UCSD-AML1 (cell line): ENCODE measurements at regions not wholly inside any gene's neighbourhood (a gene's known extent, or its start where the extent isn't known, plus 50 kb on each side); places are given as distances from the start of the nearest gene placed in this dataset.
"Not testable (repeated sequence)": the region's sequence is repeated elsewhere in the genome, so short reads cannot be mapped to it uniquely, and the experiment has no call there.

Experiments used
- DNase-seq: peaks from one replicate; lab custom pipeline; 2025; ENCODE audit not compliant: unreplicated experiment; lab: John Stamatoyannopoulos, UW

GRCh38 chr7:131961054-131961680, 404.7 kb upstream of the PODXL start:
- no peak for DNase-seq

- no peak for DNase-seq
Measured at GRCh38 chr7:131959106-131959812, 402.8 kb upstream of the PODXL start.

- no peak for DNase-seq
Measured at GRCh38 chr7:131957338-131958020, 401.1 kb upstream of the PODXL start.

GRCh38 chr7:131956864-131957263, 400.4 kb upstream of the PODXL start:
- DNase-seq, result no peak

GRCh38 chr7:131955679-131956078, 399.3 kb upstream of the PODXL start:
- no peak for DNase-seq

- DNase-seq, result no peak
Measured at GRCh38 chr7:131953184-131953583, 396.8 kb upstream of the PODXL start.

GRCh38 chr7:131952365-131952764, 395.9 kb upstream of the PODXL start:
- DNase-seq, result no peak

GRCh38 chr7:131950758-131951157, 394.3 kb upstream of the PODXL start:
- DNase-seq, result no peak

- no peak for DNase-seq
Measured at GRCh38 chr7:131949659-131950058, 393.2 kb upstream of the PODXL start.

- DNase-seq, result no peak
Measured at GRCh38 chr7:131948434-131949053, 392.1 kb upstream of the PODXL start.

- no peak for DNase-seq
Measured at GRCh38 chr7:131947661-131948060, 391.2 kb upstream of the PODXL start.

- no peak for DNase-seq
Measured at GRCh38 chr7:131945957-131946544, 389.6 kb upstream of the PODXL start.

GRCh38 chr7:131945313-131945911, 389.0 kb upstream of the PODXL start:
- DNase-seq, result peak; percentile 40

- DNase-seq, result no peak
Measured at GRCh38 chr7:131944556-131945069, 388.2 kb upstream of the PODXL start.

- DNase-seq, result no peak
Measured at GRCh38 chr7:131943646-131944045, 387.2 kb upstream of the PODXL start.

- DNase-seq, result no peak
Measured at GRCh38 chr7:131943211-131943610, 386.8 kb upstream of the PODXL start.

GRCh38 chr7:131942287-131943150, 386.1 kb upstream of the PODXL start:
- DNase-seq, result no peak

GRCh38 chr7:131941291-131941690, 384.9 kb upstream of the PODXL start:
- no peak for DNase-seq

GRCh38 chr7:131940621-131941165, 384.3 kb upstream of the PODXL start:
- DNase-seq, result no peak

GRCh38 chr7:131938788-131939187, 382.4 kb upstream of the PODXL start:
- not testable (repeated sequence) for DNase-seq
